Cardiac septum (tissue), 1 donor: ENCODE measurements at regions not wholly inside any gene's neighbourhood (a gene's known extent, or its start where the extent isn't known, plus 50 kb on each side); places are given as distances from the start of the nearest gene placed in this dataset.
"Not testable (repeated sequence)": the region's sequence is repeated elsewhere in the genome, so short reads cannot be mapped to it uniquely, and the experiment has no call there.

Experiments
- DNase-seq: peaks from one replicate; pipeline ENCODE4 v3.0.0-alpha.2; 2020; ENCODE audit warnings: low spot score
- intact Hi-C: fragments of 100-400 bp; cut with DNase I; formaldehyde crosslinking; loops from one replicate; pipeline ENCODE4 v1.14.0; 2022
- donor health status: DM: no; HTN: no; CAD: no.

GRCh38 chr5:120255214-120255613, 208.9 kb upstream of the PRR16 start:
- intact Hi-C loops = no loop called here
- no peak for DNase-seq

- DNase-seq = no peak
- intact Hi-C loops = no loop called here
These were observed 207.7 kb upstream of the PRR16 start for GRCh38 chr5:120256376-120256775.

- intact Hi-C loops = no loop called here
- DNase-seq = no peak
These were observed 206.6 kb upstream of the PRR16 start for GRCh38 chr5:120257358-120257971.

- intact Hi-C loops = no loop called here
- no peak for DNase-seq
These were observed 206.0 kb upstream of the PRR16 start for GRCh38 chr5:120258123-120258522.

GRCh38 chr5:120260651-120261050, 203.4 kb upstream of the PRR16 start:
- intact Hi-C loops = no loop called here
- no peak for DNase-seq

- intact Hi-C loops = no loop called here
- DNase-seq = no peak
These were observed 193.6 kb upstream of the PRR16 start for GRCh38 chr5:120270498-120270897.

- no peak for DNase-seq
- intact Hi-C loops = no loop called here
These were observed 170.3 kb upstream of the PRR16 start for GRCh38 chr5:120293796-120294195.

- intact Hi-C loops = no loop called here
- no peak for DNase-seq
These were observed 166.5 kb upstream of the PRR16 start for GRCh38 chr5:120297616-120298015.

GRCh38 chr5:120298981-120299380, 165.1 kb upstream of the PRR16 start:
- DNase-seq = no peak
- intact Hi-C loops = no loop called here

GRCh38 chr5:120304663-120305062, 159.4 kb upstream of the PRR16 start:
- intact Hi-C loops = no loop called here

GRCh38 chr5:120306303-120306702, 157.8 kb upstream of the PRR16 start:
- intact Hi-C loops = no loop called here
- DNase-seq = no peak

More at GRCh38 chr5:120304663-120305062, 159.4 kb upstream of the PRR16 start:
- DNase-seq = no peak

GRCh38 chr5:120314191-120314590, 149.9 kb upstream of the PRR16 start:
- no peak for DNase-seq
- intact Hi-C loops = no loop called here

GRCh38 chr5:120320626-120321025, 143.5 kb upstream of the PRR16 start:
- DNase-seq = no peak
- intact Hi-C loops = no loop called here

GRCh38 chr5:120326651-120327050, 137.4 kb upstream of the PRR16 start:
- intact Hi-C loops = no loop called here
- DNase-seq = no peak

GRCh38 chr5:120327180-120327579, 136.9 kb upstream of the PRR16 start:
- intact Hi-C loops = no loop called here
- DNase-seq = no peak

- DNase-seq = no peak
- intact Hi-C loops = no loop called here
These were observed 135.0 kb upstream of the PRR16 start for GRCh38 chr5:120329095-120329494.

- DNase-seq = no peak
These were observed 133.5 kb upstream of the PRR16 start for GRCh38 chr5:120330558-120330957.

GRCh38 chr5:120344181-120344580, 119.9 kb upstream of the PRR16 start:
- intact Hi-C loops = no loop called here
- DNase-seq = no peak

More at GRCh38 chr5:120330558-120330957, 133.5 kb upstream of the PRR16 start:
- intact Hi-C loops = no loop called here

- intact Hi-C loops = no loop called here
- no peak for DNase-seq
These were observed 118.2 kb upstream of the PRR16 start for GRCh38 chr5:120345947-120346346.

- DNase-seq, intact Hi-C loops: not testable (repeated sequence)
These were observed 113.0 kb upstream of the PRR16 start for GRCh38 chr5:120351071-120351470.

GRCh38 chr5:120354126-120354525, 110.0 kb upstream of the PRR16 start:
- no peak for DNase-seq
- intact Hi-C loops = no loop called here

GRCh38 chr5:120358949-120359348, 105.2 kb upstream of the PRR16 start:
- no peak for DNase-seq
- intact Hi-C loops = no loop called here
